ENCODE measurements at regions not wholly inside any gene's neighbourhood (a gene's known extent, or its start where the extent isn't known, plus 50 kb on each side); places are given as distances from the start of the nearest gene placed in this dataset.

- Histone ChIP-seq H3K36me3 (no peaks in the 10 kb centered on the region), H3K9me3 (no peaks in the 10 kb centered on the region), H3K27ac (no peak overlapping the region), H3K4me3 (ENCODE audit: low read depth in 1 of 2, low read length in 1 of 2) (no peak overlapping the region), H3K4me1 (ENCODE audit: control insufficient read depth in 1 of 2, insufficient read depth in 1 of 2, low read depth in 1 of 2, low read length in 1 of 2) (peaks cover 26% of the 10 kb centered on the region in 2 experiments), H3K27me3 (no peaks in the 10 kb centered on the region)
- TF ChIP-seq CTCF (IDR thresholded peaks at IDR 0.05), result no peak
These were observed 119.8 kb downstream of the GADD45G start for GRCh38 chr9:89724659-89725058.

GRCh38 chr9:89725271-89725670, 120.5 kb downstream of the GADD45G start:
- no peaks in the 10 kb centered on the region for H3K9me3 ChIP-seq
- H3K4me3 ChIP-seq (ENCODE audit: low read depth in 1 of 2, low read length in 1 of 2), result no peak overlapping the region
- TF ChIP-seq CTCF (IDR thresholded peaks at IDR 0.05), result no peak
- no peaks in the 10 kb centered on the region for H3K36me3 ChIP-seq
- peaks cover 21 to 24% of the 10 kb centered on the region in 2 experiments for H3K4me1 ChIP-seq (ENCODE audit: control insufficient read depth in 1 of 2, insufficient read depth in 1 of 2, low read depth in 1 of 2, low read length in 1 of 2)
- no peaks in the 10 kb centered on the region for H3K27me3 ChIP-seq
- H3K27ac ChIP-seq, result no peak overlapping the region

- Histone ChIP-seq H3K4me3 (ENCODE audit: low read depth in 1 of 2, low read length in 1 of 2) (no peak overlapping the region), H3K4me1 (ENCODE audit: control insufficient read depth in 1 of 2, insufficient read depth in 1 of 2, low read depth in 1 of 2, low read length in 1 of 2) (peaks cover 30 to 31% of the 10 kb centered on the region in 2 experiments), H3K36me3 (no peaks in the 10 kb centered on the region), H3K9me3 (no peaks in the 10 kb centered on the region), H3K27ac (no peak overlapping the region), H3K27me3 (no peaks in the 10 kb centered on the region)
- no peak for TF ChIP-seq CTCF (IDR thresholded peaks at IDR 0.05)
These were observed 125.2 kb downstream of the GADD45G start for GRCh38 chr9:89729954-89730530.

- Histone ChIP-seq H3K36me3 (no peaks in the 10 kb centered on the region), H3K27ac (no peak overlapping the region), H3K4me3 (ENCODE audit: low read depth in 1 of 2, low read length in 1 of 2) (no peak overlapping the region), H3K27me3 (no peaks in the 10 kb centered on the region), H3K9me3 (no peaks in the 10 kb centered on the region), H3K4me1 (ENCODE audit: control insufficient read depth in 1 of 2, insufficient read depth in 1 of 2, low read depth in 1 of 2, low read length in 1 of 2) (peaks cover 37% of the 10 kb centered on the region in 2 experiments)
- TF ChIP-seq CTCF (IDR thresholded peaks at IDR 0.05), result no peak
These were observed 125.9 kb downstream of the GADD45G start for GRCh38 chr9:89730715-89731114.

GRCh38 chr9:89731262-89732182, 126.7 kb downstream of the GADD45G start:
- Histone ChIP-seq H3K27ac (no peak overlapping the region), H3K36me3 (no peaks in the 10 kb centered on the region), H3K27me3 (no peaks in the 10 kb centered on the region), H3K4me3 (ENCODE audit: low read depth in 1 of 2, low read length in 1 of 2) (no peak overlapping the region), H3K4me1 (ENCODE audit: control insufficient read depth in 1 of 2, insufficient read depth in 1 of 2, low read depth in 1 of 2, low read length in 1 of 2) (peaks cover 41 to 46% of the 10 kb centered on the region in 2 experiments), H3K9me3 (no peaks in the 10 kb centered on the region)
- TF ChIP-seq CTCF (IDR thresholded peaks at IDR 0.05), result no peak

All from neutrophil (primary cell).